HEK293 (cell line): ENCODE measurements at regions not wholly inside any gene's neighbourhood (a gene's known extent, or its start where the extent isn't known, plus 50 kb on each side); places are given as distances from the start of the nearest gene placed in this dataset.
"Not testable (repeated sequence)": the region's sequence is repeated elsewhere in the genome, so short reads cannot be mapped to it uniquely, and the experiment has no call there.

Source experiments
- CTCF ChIA-PET: fragments of 350-600 bp; formaldehyde crosslinking; extraction: SDS; loops from one replicate; lab custom pipeline; 2021; ENCODE audit warnings: antibody characterized with exemption; lab: Yijun Ruan, JAX
- POLR2A ChIA-PET: fragments of 300-600 bp; formaldehyde crosslinking; extraction: SDS; loops from one replicate; lab custom pipeline; 2020; ENCODE audit warnings: antibody characterized with exemption, inconsistent platforms; lab: Yijun Ruan, JAX
- H3K27ac ChIP-seq: fragments of 200-500 bp; sonication (Bioruptor generic); 2 replicates; pipeline ENCODE4 v1.5.1; 2014; ENCODE audit warnings: low read depth, low read length, control low read depth, inconsistent platforms; ENCODE audit errors: extremely low read depth
- H3K36me3 ChIP-seq, 2 experiments: fragments of 200-500 bp in 1 of 2; sonication (Bioruptor generic) in 1 of 2; 1 replicate in 1 of 2; 2 replicates in 1 of 2; pipeline ENCODE4 v1.5.1; 2014 to 2017; ENCODE audit warnings: inconsistent platforms in 2 of 2, low read length in 2 of 2; ENCODE audit not compliant: control insufficient read depth in 2 of 2, insufficient read depth in 1 of 2
- H3K4me1 ChIP-seq: fragments of 200-500 bp; sonication (Bioruptor generic); 2 replicates; pipeline ENCODE4 v1.5.1; 2014; ENCODE audit warnings: mild to moderate bottlenecking, low read length, inconsistent platforms; ENCODE audit not compliant: control insufficient read depth, insufficient read depth
- H3K4me3 ChIP-seq: 2 replicates; pipeline ENCODE4 v1.5.1; 2011; ENCODE audit warnings: low read depth, mild to moderate bottlenecking, control low read depth, low read length, moderate library complexity
- H3K9me3 ChIP-seq: fragments of 200-500 bp; sonication (Bioruptor generic); 2 replicates; pipeline ENCODE4 v1.5.1; 2014; ENCODE audit warnings: low read depth, low read length, inconsistent platforms; ENCODE audit not compliant: control insufficient read depth, insufficient read depth
- GLIS1 ChIP-seq: fragments of 450-650 bp; formaldehyde crosslinking; IDR thresholded peaks from 2 replicates; pipeline ENCODE4 v1.5.1; 2016; ENCODE audit warnings: missing biosample characterization, missing genetic modification characterization
- KLF7 ChIP-seq: fragments of 450-650 bp; formaldehyde crosslinking; IDR thresholded peaks from 2 replicates; pipeline ENCODE4 v1.5.1; 2016; ENCODE audit warnings: missing biosample characterization, missing genetic modification characterization, borderline replicate concordance
- REST ChIP-seq: fragments of 450-650 bp; formaldehyde crosslinking; IDR thresholded peaks from 2 replicates; pipeline ENCODE4 v1.5.1; 2016; ENCODE audit warnings: missing biosample characterization, missing genetic modification characterization
- SP3 ChIP-seq: fragments of 450-650 bp; formaldehyde crosslinking; IDR thresholded peaks from 2 replicates; pipeline ENCODE4 v1.5.1; 2016; ENCODE audit warnings: missing biosample characterization, missing genetic modification characterization
- ZBTB49 ChIP-seq: fragments of 450-650 bp; formaldehyde crosslinking; IDR thresholded peaks from 2 replicates; pipeline ENCODE4 v1.5.1; 2016; ENCODE audit warnings: missing biosample characterization, missing genetic modification characterization, low read depth
- ZNF23 ChIP-seq: fragments of 450-650 bp; formaldehyde crosslinking; IDR thresholded peaks from 2 replicates; pipeline ENCODE4 v1.5.1; 2016; ENCODE audit warnings: missing biosample characterization, missing genetic modification characterization, borderline replicate concordance
- ZNF37A ChIP-seq: fragments of 450-650 bp; IDR thresholded peaks from 2 replicates; pipeline ENCODE4 v1.5.1; 2018; ENCODE audit warnings: missing biosample characterization, missing genetic modification characterization
- ZNF416 ChIP-seq: fragments of 450-650 bp; formaldehyde crosslinking; IDR thresholded peaks from 2 replicates; pipeline ENCODE4 v1.5.1; 2016; ENCODE audit warnings: missing biosample characterization, missing genetic modification characterization
- ZNF645 ChIP-seq: fragments of 450-650 bp; formaldehyde crosslinking; IDR thresholded peaks from 2 replicates; pipeline ENCODE4; 2016; ENCODE audit warnings: missing biosample characterization, missing genetic modification characterization
- ZNF677 ChIP-seq: fragments of 450-650 bp; IDR thresholded peaks from 2 replicates; pipeline ENCODE4 v1.5.0; 2018; ENCODE audit warnings: missing biosample characterization, mild to moderate bottlenecking, missing genetic modification characterization, moderate library complexity

GRCh38 chr5:62214701-62215100 lies 91.3 kb upstream of the KIF2A start:
- H3K4me1 ChIP-seq = no peaks in the 10 kb centered on the region
- CTCF ChIA-PET = no interaction called here
- no peaks in the 10 kb centered on the region for H3K36me3 ChIP-seq
- H3K4me3 ChIP-seq = no peak overlapping the region
- POLR2A ChIA-PET = no interaction called here
- no peaks in the 10 kb centered on the region for H3K9me3 ChIP-seq
- H3K27ac ChIP-seq = no peak overlapping the region
- TF ChIP-seq GLIS1 (tag by site-specific recombination) (no peak), ZNF677 (tag by site-specific recombination) (no peak), REST (tag by site-specific recombination) (no peak), ZNF416 (tag by site-specific recombination) (no peak), ZNF23 (tag by site-specific recombination) (no peak), ZNF645 (tag by site-specific recombination) (no peak), ZNF37A (tag by site-specific recombination) (no peak), KLF7 (no peak), SP3 (no peak), ZBTB49 (tag by site-specific recombination) (no peak)

- H3K36me3 ChIP-seq, H3K4me3 ChIP-seq, H3K4me1 ChIP-seq, H3K27ac ChIP-seq, H3K9me3 ChIP-seq, POLR2A ChIA-PET, CTCF ChIA-PET: not testable (repeated sequence)
These were observed 89.4 kb upstream of the KIF2A start for GRCh38 chr5:62216603-62217002.

GRCh38 chr5:62217095-62217494 lies 88.9 kb upstream of the KIF2A start:
- H3K4me1 ChIP-seq, CTCF ChIA-PET, H3K9me3 ChIP-seq, H3K36me3 ChIP-seq, H3K27ac ChIP-seq, POLR2A ChIA-PET, H3K4me3 ChIP-seq: not testable (repeated sequence)

- H3K27ac ChIP-seq, POLR2A ChIA-PET, H3K9me3 ChIP-seq, H3K4me3 ChIP-seq, H3K4me1 ChIP-seq, H3K36me3 ChIP-seq: not testable (repeated sequence)
- CTCF ChIA-PET = interaction anchor here (0.5 kb wide), 1 partner anchor 310 kb away, joined by 3 read pairs; no protein-coding TSS in a partner anchor
These were observed 87.1 kb upstream of the KIF2A start for GRCh38 chr5:62218860-62219259.

- CTCF ChIA-PET, H3K4me1 ChIP-seq, H3K4me3 ChIP-seq, H3K9me3 ChIP-seq, POLR2A ChIA-PET, H3K27ac ChIP-seq, H3K36me3 ChIP-seq: not testable (repeated sequence)
These were observed 84.1 kb upstream of the KIF2A start for GRCh38 chr5:62221881-62222280.

GRCh38 chr5:62222305-62222704 lies 83.7 kb upstream of the KIF2A start:
- POLR2A ChIA-PET, H3K9me3 ChIP-seq, H3K4me3 ChIP-seq, H3K4me1 ChIP-seq, H3K36me3 ChIP-seq, H3K27ac ChIP-seq: not testable (repeated sequence)
- CTCF ChIA-PET = interaction anchor here (0.6 to 0.7 kb wide), 2 partner anchors 40 to 235 kb away, joined by 3 to 7 read pairs; no protein-coding TSS in a partner anchor
